ENCODE measurements at regions not wholly inside any gene's neighbourhood (a gene's known extent, or its start where the extent isn't known, plus 50 kb on each side); places are given as distances from the start of the nearest gene placed in this dataset.

GRCh38 chr4:33881176-33881575 is 2363.1 kb downstream of the ARAP2 start:
- Histone ChIP-seq H3K36me3 (ENCODE audit: control insufficient read depth, insufficient read depth, low read length) (no peaks in the 10 kb centered on the region), H3K27me3 (replicated peaks; ENCODE audit: control insufficient read depth, insufficient read depth, low read length) (no peaks in the 10 kb centered on the region), H3K4me3 (replicated peaks; ENCODE audit: low read depth, low read length) (no peak overlapping the region)
- TF ChIP-seq CTCF (IDR thresholded peaks at IDR 0.05; ENCODE audit: insufficient read depth, low read length, poor library complexity, severe bottlenecking), result no peak
- DNase-seq (ENCODE audit: extremely low read depth, insufficient read length), result no peak

GRCh38 chr4:33882246-33882990 is 2361.9 kb downstream of the ARAP2 start:
- DNase-seq (ENCODE audit: extremely low read depth, insufficient read length), result no peak
- no peak for TF ChIP-seq CTCF (IDR thresholded peaks at IDR 0.05; ENCODE audit: insufficient read depth, low read length, poor library complexity, severe bottlenecking)
- no peaks in the 10 kb centered on the region for H3K27me3 ChIP-seq (replicated peaks; ENCODE audit: control insufficient read depth, insufficient read depth, low read length)
- H3K4me3 ChIP-seq (replicated peaks; ENCODE audit: low read depth, low read length), result no peak overlapping the region
- H3K36me3 ChIP-seq (ENCODE audit: control insufficient read depth, insufficient read depth, low read length), result no peaks in the 10 kb centered on the region

GRCh38 chr4:33883111-33883510 is 2361.2 kb downstream of the ARAP2 start:
- no peak for DNase-seq (ENCODE audit: extremely low read depth, insufficient read length)
- Histone ChIP-seq H3K27me3 (replicated peaks; ENCODE audit: control insufficient read depth, insufficient read depth, low read length) (no peaks in the 10 kb centered on the region), H3K36me3 (ENCODE audit: control insufficient read depth, insufficient read depth, low read length) (no peaks in the 10 kb centered on the region), H3K4me3 (replicated peaks; ENCODE audit: low read depth, low read length) (no peak overlapping the region)
- no peak for TF ChIP-seq CTCF (IDR thresholded peaks at IDR 0.05; ENCODE audit: insufficient read depth, low read length, poor library complexity, severe bottlenecking)

- no peak overlapping the region for H3K4me3 ChIP-seq (replicated peaks; ENCODE audit: low read depth, low read length)
- no peak for DNase-seq (ENCODE audit: extremely low read depth, insufficient read length)
- no peaks in the 10 kb centered on the region for H3K27me3 ChIP-seq (replicated peaks; ENCODE audit: control insufficient read depth, insufficient read depth, low read length)
- no peaks in the 10 kb centered on the region for H3K36me3 ChIP-seq (ENCODE audit: control insufficient read depth, insufficient read depth, low read length)
- TF ChIP-seq CTCF (IDR thresholded peaks at IDR 0.05; ENCODE audit: insufficient read depth, low read length, poor library complexity, severe bottlenecking), result no peak
Observed at GRCh38 chr4:33886356-33886755, 2358.0 kb downstream of the ARAP2 start.

GRCh38 chr4:33890841-33891240 is 2353.5 kb downstream of the ARAP2 start:
- Histone ChIP-seq H3K27me3 (replicated peaks; ENCODE audit: control insufficient read depth, insufficient read depth, low read length) (no peaks in the 10 kb centered on the region), H3K4me3 (replicated peaks; ENCODE audit: low read depth, low read length) (no peak overlapping the region), H3K36me3 (ENCODE audit: control insufficient read depth, insufficient read depth, low read length) (no peaks in the 10 kb centered on the region)
- no peak for TF ChIP-seq CTCF (IDR thresholded peaks at IDR 0.05; ENCODE audit: insufficient read depth, low read length, poor library complexity, severe bottlenecking)
- no peak for DNase-seq (ENCODE audit: extremely low read depth, insufficient read length)

- TF ChIP-seq CTCF (IDR thresholded peaks at IDR 0.05; ENCODE audit: insufficient read depth, low read length, poor library complexity, severe bottlenecking), result no peak
- no peak overlapping the region for H3K4me3 ChIP-seq (replicated peaks; ENCODE audit: low read depth, low read length)
- H3K27me3 ChIP-seq (replicated peaks; ENCODE audit: control insufficient read depth, insufficient read depth, low read length), result no peaks in the 10 kb centered on the region
- no peaks in the 10 kb centered on the region for H3K36me3 ChIP-seq (ENCODE audit: control insufficient read depth, insufficient read depth, low read length)
- DNase-seq (ENCODE audit: extremely low read depth, insufficient read length), result no peak
Observed at GRCh38 chr4:33911959-33912358, 2332.4 kb downstream of the ARAP2 start.
